B cell (primary cell): ENCODE measurements at regions not wholly inside any gene's neighbourhood (a gene's known extent, or its start where the extent isn't known, plus 50 kb on each side); places are given as distances from the start of the nearest gene placed in this dataset.

Experiments used
- CTCF ChIP-seq: fragments of 200-600 bp; IDR thresholded peaks from one replicate; pipeline ENCODE4 v1.8.0; 2022; ENCODE audit warnings: antibody characterized with exemption, mild to moderate bottlenecking
- EZH2 ChIP-seq: IDR thresholded peaks from 2 replicates; pipeline ENCODE4 v1.6.1; 2012; ENCODE audit warnings: borderline replicate concordance, low read depth, mild to moderate bottlenecking, moderate library complexity, low read length; ENCODE audit not compliant: insufficient read depth, poor library complexity, severe bottlenecking

- TF ChIP-seq CTCF, result no peak
- TF ChIP-seq EZH2, result no peak
Measured at GRCh38 chr11:114914231-114915005, 236.1 kb downstream of the NXPE2 start.
